Heart left ventricle (tissue), 13 donors: ENCODE measurements at regions not wholly inside any gene's neighbourhood (a gene's known extent, or its start where the extent isn't known, plus 50 kb on each side); places are given as distances from the start of the nearest gene placed in this dataset.

ENCODE experiments used
- CTCF ChIP-seq, 12 donors: fragments of 200-600 bp; sonication (generic) in 4 of 12; IDR thresholded peaks; one replicate each; pipeline versions ENCODE4 v1.5.0 to v1.8.0; 2018 to 2022; ENCODE audit warnings: antibody characterized with exemption in 12 of 12, mild to moderate bottlenecking in 5 of 12
- POLR2A ChIP-seq, 2 donors: fragments of 450-650 bp; IDR thresholded peaks; one replicate each; pipeline ENCODE4 v1.6.1; 2017; ENCODE audit warnings: antibody characterized with exemption in 2 of 2, mild to moderate bottlenecking in 2 of 2, moderate library complexity in 2 of 2
- donor health status: ischemic (EF 13 %, LVEDD 7.1; RV severe dilation, severe dysfunction).
- donor health status: DM: no; HTN: yes; CAD: no.
- donor health status: DM: no; HTN: no; CAD: no.
- donor health status: ischemic (EF 25% LVEDD 6.9; RV normal size, moderate dysfunction).
- donor health status: ischemic (EF 25% LVEDD 5.7; RV mildly dilated, moderate dysfunction).
- donor health status: ischemic (EF 35%, LVEDD 5.7; RV mildly dilated, moderate dysfunction).
- donor health status: nonischemic (EF 11% LVEDD 7.7; RV severe dilation, severe dysfunction).
- donor health status: DM: yes; HTN: yes; CAD: no.
- donor health status: PGD.
- donor health status: ischemic (EF 29% LVEDD 5.4; RV normal size, mild dysfunction).
- donor health status: nonischemic (EF 23%, LVEDD 6.1; RV moderate dilation, normal function).

- TF ChIP-seq POLR2A (IDR thresholded peaks at IDR 0.05): no peak
- no peak for TF ChIP-seq CTCF (IDR thresholded peaks at IDR 0.05)
Measured at GRCh38 chr7:144937199-144937598, 101.3 kb upstream of the TPK1 start.
